GM19372 (cell line): ENCODE measurements at regions not wholly inside any gene's neighbourhood (a gene's known extent, or its start where the extent isn't known, plus 50 kb on each side); places are given as distances from the start of the nearest gene placed in this dataset.

ENCODE experiments used
- ATAC-seq: cut with Tn5 transposase; IDR thresholded peaks from one replicate; pipeline ENCODE4 v1.9.1; 2021; ENCODE audit warnings: mild to moderate bottlenecking, low read depth, moderate library complexity; ENCODE audit not compliant: unreplicated experiment

DNA sequence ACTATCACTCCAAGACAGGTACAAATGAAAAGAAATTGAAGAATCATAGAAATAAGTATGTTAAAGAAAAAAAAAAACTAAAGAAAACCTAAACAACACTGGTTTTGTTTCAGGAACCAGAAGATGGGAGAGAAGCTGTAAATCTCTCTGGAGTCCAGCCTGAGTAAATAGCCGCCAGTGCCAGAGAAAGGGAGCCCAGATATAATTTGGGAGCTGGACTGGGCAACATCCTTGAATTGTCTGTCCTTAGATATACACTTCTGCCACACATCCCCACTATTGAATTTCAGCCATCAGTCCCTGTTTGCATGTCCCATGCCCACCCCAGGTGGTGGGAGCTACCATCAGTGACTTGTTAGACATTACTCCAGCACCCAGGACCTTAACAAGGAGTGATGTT, 979.6 kb downstream of the DTWD2 start:
- no peak for ATAC-seq

- ATAC-seq: no peak
Observed at GRCh38 chr5:118007262-118007661, 981.1 kb downstream of the DTWD2 start.

DNA sequence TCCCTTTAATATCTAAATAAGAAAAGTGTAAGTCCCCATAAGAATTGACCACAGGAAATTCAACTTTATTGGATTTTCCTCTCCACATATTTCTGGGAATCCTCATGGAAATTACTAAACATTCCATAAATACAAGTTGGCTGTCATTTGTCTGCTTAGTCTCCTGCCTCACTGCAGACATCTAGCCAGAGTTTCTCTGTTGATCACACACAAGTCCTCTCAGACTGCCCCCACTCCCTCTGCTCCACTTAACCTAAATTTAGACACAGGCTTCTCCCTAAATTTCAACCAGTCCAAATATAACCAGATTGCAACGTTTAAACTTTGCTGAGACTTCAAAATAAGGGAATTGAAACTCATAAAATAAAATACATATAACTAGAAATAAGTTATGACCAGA, 982.1 kb downstream of the DTWD2 start:
- no peak for ATAC-seq

GRCh38 chr5:117999939-118000549, 988.3 kb downstream of the DTWD2 start:
- ATAC-seq: no peak

DNA sequence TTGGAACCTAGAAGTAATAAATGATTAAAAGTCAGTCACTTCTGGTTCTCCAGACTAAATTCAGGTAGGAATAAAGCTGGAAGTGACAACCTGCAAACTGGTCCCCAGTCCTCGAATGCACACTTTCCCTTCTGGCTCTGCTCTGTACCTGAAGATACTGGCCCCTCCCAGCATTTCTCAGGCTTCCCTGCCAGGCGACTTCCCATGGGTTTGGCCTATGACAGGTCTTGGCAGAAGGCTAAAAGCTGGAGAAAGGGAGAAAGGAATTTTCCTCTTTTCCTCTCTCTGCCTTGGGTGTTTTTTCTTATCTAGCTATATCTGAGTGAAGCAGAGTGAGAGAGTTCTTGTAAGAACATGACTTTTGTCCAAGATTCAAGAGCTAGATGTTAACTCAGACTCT, 1005.7 kb downstream of the DTWD2 start:
- no peak for ATAC-seq

GRCh38 chr5:117973785-117974184, 1014.6 kb downstream of the DTWD2 start:
- no peak for ATAC-seq

DNA sequence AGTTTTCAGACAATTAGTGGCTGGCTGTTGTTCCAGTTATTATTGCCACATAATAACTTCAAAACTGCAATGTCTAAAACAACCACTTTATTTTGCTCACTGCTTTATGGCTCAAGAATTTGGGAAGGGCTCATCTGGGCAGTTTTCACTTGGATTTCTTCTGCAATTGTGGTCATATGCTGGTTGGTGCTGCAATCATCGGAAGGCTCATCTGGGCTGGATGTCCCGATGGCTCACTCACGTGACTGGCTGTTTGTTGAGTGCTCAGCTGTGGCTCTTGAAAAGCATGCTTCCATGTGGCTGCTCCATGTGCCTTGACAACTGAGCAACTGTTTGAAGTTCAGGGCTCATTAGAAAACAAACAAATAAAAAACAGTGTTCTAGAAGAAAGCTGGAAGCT, 1032.5 kb downstream of the DTWD2 start:
- ATAC-seq: no peak

- no peak for ATAC-seq
Observed at GRCh38 chr5:117954331-117954730, 1034.0 kb downstream of the DTWD2 start.

DNA sequence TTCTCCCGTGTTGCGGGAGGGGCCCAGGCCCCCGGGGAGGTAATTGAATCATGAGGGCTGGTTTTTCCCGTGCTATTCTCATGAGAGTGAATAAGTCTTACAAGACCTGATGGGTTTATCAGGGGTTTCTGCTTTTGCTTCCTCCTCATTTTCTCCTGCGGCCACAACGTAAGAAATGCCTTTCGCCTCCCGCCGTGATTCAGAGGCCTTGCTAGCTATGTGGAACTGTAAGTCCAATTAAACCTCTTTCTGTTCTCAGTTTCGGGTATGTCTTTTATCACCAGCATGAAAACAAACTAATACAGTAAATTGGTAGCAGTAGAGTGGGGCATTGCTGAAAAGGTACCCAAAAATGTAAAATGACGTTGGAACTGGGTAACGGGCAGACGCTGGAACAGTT, 1035.1 kb downstream of the DTWD2 start:
- ATAC-seq: no peak

- ATAC-seq: no peak
Observed at GRCh38 chr5:117947836-117948235, 1040.5 kb downstream of the DTWD2 start.

- no peak for ATAC-seq
Observed at GRCh38 chr5:117947121-117947520, 1041.2 kb downstream of the DTWD2 start.

- ATAC-seq: no peak
Observed at GRCh38 chr5:117945258-117945657, 1043.1 kb downstream of the DTWD2 start.

- ATAC-seq: no peak
Observed at GRCh38 chr5:117943541-117943940, 1044.8 kb downstream of the DTWD2 start.

- ATAC-seq: no peak
Observed at GRCh38 chr5:117942861-117943519, 1045.4 kb downstream of the DTWD2 start.

DNA sequence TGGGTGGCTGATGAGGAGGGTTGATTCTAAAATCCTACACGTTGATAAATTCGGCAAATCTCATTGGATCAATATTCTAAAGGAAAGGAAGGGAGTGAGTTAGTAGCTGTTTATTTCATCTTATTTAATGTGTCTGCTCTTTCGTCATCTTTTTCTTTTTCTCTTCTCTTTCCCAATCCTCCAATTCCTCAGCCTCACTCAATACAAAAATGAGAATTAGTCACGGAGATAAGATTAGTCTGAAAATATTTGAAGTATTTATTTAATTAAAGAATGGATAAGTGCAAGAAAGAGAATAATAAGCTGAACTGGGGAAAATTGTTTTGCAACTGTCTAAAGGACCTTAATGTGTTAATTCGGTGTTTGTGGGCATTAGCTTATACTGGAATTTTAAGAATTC, 1095.1 kb downstream of the DTWD2 start:
- no peak for ATAC-seq

DNA sequence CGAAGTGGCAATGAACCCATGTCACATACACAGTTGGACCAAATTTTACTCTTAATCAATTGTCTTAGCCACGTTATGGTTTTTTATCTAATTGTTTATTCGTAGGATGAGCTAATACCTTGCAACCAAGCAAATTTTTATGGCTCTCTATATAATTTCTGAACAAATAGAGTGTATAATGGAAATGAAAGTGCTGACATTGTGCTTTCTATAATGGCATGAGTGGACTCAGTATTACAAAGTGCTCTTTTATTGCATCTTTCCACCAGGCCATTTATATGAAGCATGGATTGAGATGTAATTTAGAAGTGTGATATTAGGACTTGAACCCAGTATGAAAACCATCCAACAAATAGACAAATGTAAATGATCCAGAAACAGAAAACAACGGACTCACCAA, 1096.0 kb downstream of the DTWD2 start:
- ATAC-seq: no peak

DNA sequence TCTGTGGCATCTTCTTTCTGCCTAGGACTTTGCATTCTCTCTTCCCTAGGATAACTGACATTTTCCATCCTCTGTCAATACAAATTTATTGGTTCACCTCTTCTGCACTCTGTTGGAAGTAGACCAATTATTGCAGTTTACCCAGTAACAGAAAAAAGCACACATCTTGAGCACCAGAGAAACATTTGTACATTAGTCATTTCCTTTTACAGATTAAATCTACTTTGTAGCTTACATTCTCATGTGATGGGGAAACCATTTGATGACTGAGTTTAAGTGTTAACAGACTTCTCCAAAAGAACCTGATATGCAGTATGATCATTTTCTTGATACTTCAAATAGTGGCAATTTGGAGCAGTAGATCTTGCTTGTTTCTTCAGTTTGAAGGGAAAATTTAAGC, 1098.8 kb downstream of the DTWD2 start:
- ATAC-seq: no peak

GRCh38 chr5:117888688-117889087, 1099.7 kb downstream of the DTWD2 start:
- ATAC-seq: peak; percentile 87

GRCh38 chr5:117881426-117882230, 1106.7 kb downstream of the DTWD2 start:
- no peak for ATAC-seq

DNA sequence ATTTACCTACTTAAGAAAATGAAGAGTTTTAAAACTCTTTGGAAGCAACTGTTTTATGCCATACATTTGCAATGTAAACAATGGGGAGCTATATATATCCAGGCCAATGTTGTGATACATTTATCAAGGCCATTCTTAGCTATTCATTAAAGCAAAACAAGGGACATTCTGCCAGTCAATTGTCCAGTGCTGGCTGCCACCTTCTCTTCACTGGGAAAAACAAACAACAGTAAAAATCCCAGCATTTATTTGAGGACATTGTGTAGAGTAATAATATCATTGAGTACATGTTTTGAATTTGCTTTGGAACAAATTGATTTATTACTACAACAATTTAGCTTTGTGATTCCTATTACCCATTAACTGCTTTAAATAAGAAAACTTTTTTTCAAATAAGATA, 1107.4 kb downstream of the DTWD2 start:
- ATAC-seq: no peak

GRCh38 chr5:117877731-117878130, 1110.6 kb downstream of the DTWD2 start:
- ATAC-seq: no peak
